Transverse colon (tissue), 4 donors: ENCODE measurements at regions not wholly inside any gene's neighbourhood (a gene's known extent, or its start where the extent isn't known, plus 50 kb on each side); places are given as distances from the start of the nearest gene placed in this dataset.

Source experiments
- POLR2AphosphoS5 ChIP-seq, 3 donors: sonication (generic); formaldehyde crosslinking; IDR thresholded peaks; one replicate each; pipeline ENCODE4 v1.6.1; 2016; ENCODE audit warnings: antibody characterized with exemption in 3 of 3
- TF ChIP-seq, protein P1 (sequence below), 5 experiments: fragments of 200-600 bp in 3 of 5; fragments of 450-650 bp in 2 of 5; sonication (generic) in 3 of 5; IDR thresholded peaks; 1 replicate in 2 of 5; 2 replicates in 3 of 5; pipeline ENCODE4 v1.5.1; 2016 to 2017; ENCODE audit warnings: antibody characterized with exemption in 5 of 5, inconsistent platforms in 3 of 5, mild to moderate bottlenecking in 2 of 5, moderate library complexity in 1 of 5

DNA sequence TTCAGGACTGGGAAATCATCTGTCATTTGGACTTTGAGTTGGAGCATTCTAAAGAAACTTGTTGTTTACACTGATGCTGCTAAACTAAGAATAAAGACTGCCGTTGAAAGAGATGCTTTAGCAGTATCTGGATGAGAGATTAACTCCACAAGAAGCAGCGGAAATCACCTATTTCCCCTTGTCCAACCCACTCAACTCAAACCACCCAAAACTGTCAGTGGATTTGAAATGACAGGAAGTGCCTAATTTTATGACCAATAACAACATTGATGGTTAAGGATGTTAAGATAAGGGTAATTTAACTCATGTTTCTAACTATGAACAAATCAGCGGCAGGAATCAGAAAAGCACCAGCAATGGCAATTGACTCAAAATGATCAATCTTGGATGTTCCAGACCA, 110.8 kb upstream of the NR2F2 start:
- TF ChIP-seq, protein P1, sequence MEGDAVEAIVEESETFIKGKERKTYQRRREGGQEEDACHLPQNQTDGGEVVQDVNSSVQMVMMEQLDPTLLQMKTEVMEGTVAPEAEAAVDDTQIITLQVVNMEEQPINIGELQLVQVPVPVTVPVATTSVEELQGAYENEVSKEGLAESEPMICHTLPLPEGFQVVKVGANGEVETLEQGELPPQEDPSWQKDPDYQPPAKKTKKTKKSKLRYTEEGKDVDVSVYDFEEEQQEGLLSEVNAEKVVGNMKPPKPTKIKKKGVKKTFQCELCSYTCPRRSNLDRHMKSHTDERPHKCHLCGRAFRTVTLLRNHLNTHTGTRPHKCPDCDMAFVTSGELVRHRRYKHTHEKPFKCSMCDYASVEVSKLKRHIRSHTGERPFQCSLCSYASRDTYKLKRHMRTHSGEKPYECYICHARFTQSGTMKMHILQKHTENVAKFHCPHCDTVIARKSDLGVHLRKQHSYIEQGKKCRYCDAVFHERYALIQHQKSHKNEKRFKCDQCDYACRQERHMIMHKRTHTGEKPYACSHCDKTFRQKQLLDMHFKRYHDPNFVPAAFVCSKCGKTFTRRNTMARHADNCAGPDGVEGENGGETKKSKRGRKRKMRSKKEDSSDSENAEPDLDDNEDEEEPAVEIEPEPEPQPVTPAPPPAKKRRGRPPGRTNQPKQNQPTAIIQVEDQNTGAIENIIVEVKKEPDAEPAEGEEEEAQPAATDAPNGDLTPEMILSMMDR (IDR thresholded peaks at IDR 0.05): no peak
- no peak for TF ChIP-seq POLR2AphosphoS5 (IDR thresholded peaks at IDR 0.05)
